Tibial artery (tissue), 4 donors: ENCODE measurements at regions not wholly inside any gene's neighbourhood (a gene's known extent, or its start where the extent isn't known, plus 50 kb on each side); places are given as distances from the start of the nearest gene placed in this dataset.

ENCODE experiments used
- DNase-seq, 2 donors: peaks; one replicate each; pipeline ENCODE4 v3.0.0-alpha.2; 2019
- H3K27ac ChIP-seq, 2 donors: fragments of 200-600 bp; sonication (generic) in 1 of 2; 1 replicate in 1 of 2; 2 replicates in 1 of 2; pipeline ENCODE4 v1.5.1; 2018 to 2019; ENCODE audit warnings: mild to moderate bottlenecking in 1 of 2
- H3K27me3 ChIP-seq, 2 donors: fragments of 200-600 bp; sonication (generic) in 1 of 2; one replicate each; pipeline versions ENCODE4 v1.5.1 to v1.6.0; 2016 to 2019
- H3K36me3 ChIP-seq, 3 donors: fragments of 200-600 bp; sonication (generic) in 2 of 3; one replicate each; pipeline ENCODE4 v1.5.1; 2016 to 2019; ENCODE audit warnings: mild to moderate bottlenecking in 2 of 3
- H3K4me1 ChIP-seq, 4 donors: fragments of 200-600 bp; sonication (generic) in 2 of 4; 1 replicate in 3 of 4; 2 replicates in 1 of 4; pipeline ENCODE4 v1.5.1; 2016 to 2019
- H3K4me3 ChIP-seq, 2 donors: fragments of 200-600 bp; sonication (generic) in 1 of 2; 1 replicate in 1 of 2; 2 replicates in 1 of 2; pipeline ENCODE4 v1.5.1; 2018 to 2019; ENCODE audit warnings: mild to moderate bottlenecking in 2 of 2
- H3K9me3 ChIP-seq, 3 donors: fragments of 200-600 bp; sonication (generic) in 1 of 3; one replicate each; pipeline ENCODE4 v1.5.1; 2016 to 2019
- CTCF ChIP-seq, 2 experiments: fragments of 200-600 bp in 1 of 2; fragments of 450-650 bp in 1 of 2; IDR thresholded peaks; one replicate each; pipeline ENCODE4 v1.5.1; 2017 to 2019; ENCODE audit warnings: antibody characterized with exemption in 2 of 2, mild to moderate bottlenecking in 1 of 2, moderate library complexity in 1 of 2
- intact Hi-C: fragments of 100-400 bp; cut with DNase I; formaldehyde crosslinking; loops from one replicate; pipeline ENCODE4 v1.15.0; 2023; ENCODE audit warnings: low total_unique reads

DNA sequence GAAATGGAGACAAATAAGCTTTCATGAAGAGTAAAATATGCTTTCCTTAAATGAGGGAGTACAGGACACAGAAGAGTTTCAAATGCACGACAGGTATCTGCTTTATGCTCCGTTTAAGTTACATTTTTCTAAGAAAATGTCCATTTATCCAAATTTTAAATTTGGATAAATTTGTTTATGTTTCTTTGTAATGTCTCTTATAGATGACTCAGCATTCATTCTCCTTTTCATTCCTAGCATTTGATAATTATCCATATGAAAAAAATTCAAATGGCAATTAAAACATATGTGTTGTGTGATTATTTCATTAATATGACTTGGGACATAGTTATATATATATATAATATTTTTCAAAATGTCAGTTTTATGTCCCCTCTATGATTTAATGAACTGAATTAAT is 1449.3 kb downstream of the SLITRK1 start:
- Histone ChIP-seq H3K27me3 (no peaks in the 10 kb centered on the region), H3K4me1 (no peaks in the 10 kb centered on the region), H3K36me3 (no peaks in the 10 kb centered on the region), H3K27ac (no peak overlapping the region), H3K4me3 (no peak overlapping the region), H3K9me3 (no peaks in the 10 kb centered on the region)
- intact Hi-C loops, result no loop called here
- DNase-seq, result no peak
- TF ChIP-seq CTCF (IDR thresholded peaks at IDR 0.05), result no peak

GRCh38 chr13:82412749-82413148 is 1469.5 kb downstream of the SLITRK1 start:
- intact Hi-C loops, result no loop called here
- H3K36me3 ChIP-seq, result no peaks in the 10 kb centered on the region
- H3K27ac ChIP-seq, result no peak overlapping the region
- DNase-seq, result no peak
- no peak for TF ChIP-seq CTCF (IDR thresholded peaks at IDR 0.05)
- no peaks in the 10 kb centered on the region for H3K4me1 ChIP-seq
- no peak overlapping the region for H3K4me3 ChIP-seq
- H3K9me3 ChIP-seq, result no peaks in the 10 kb centered on the region
- no peaks in the 10 kb centered on the region for H3K27me3 ChIP-seq

- no peak for TF ChIP-seq CTCF (IDR thresholded peaks at IDR 0.05)
- Histone ChIP-seq H3K27me3 (no peaks in the 10 kb centered on the region), H3K4me1 (no peaks in the 10 kb centered on the region), H3K4me3 (no peak overlapping the region), H3K36me3 (no peaks in the 10 kb centered on the region), H3K9me3 (no peaks in the 10 kb centered on the region), H3K27ac (no peak overlapping the region)
- DNase-seq, result no peak
- intact Hi-C loops, result no loop called here
Measured at GRCh38 chr13:82407321-82407720, 1475.0 kb downstream of the SLITRK1 start.

DNA sequence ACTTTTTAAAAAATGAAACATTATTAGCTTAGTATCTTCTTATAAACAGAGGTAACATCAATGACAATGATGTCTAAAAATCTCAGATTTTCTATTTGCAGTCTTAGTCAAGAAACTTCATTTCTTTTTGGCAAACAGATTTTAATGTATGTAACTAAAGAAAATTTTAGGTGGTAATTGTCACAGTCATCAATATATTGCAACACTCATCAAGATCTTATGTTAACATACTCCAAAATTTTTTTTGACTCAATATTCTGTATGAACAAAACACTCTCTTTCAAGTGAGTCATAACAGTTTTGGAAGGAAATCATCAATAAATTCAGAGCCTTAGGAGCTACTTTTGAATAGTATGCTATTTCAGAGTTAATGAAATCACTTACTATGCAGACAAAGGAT is 1507.6 kb downstream of the SLITRK1 start:
- H3K4me3 ChIP-seq, result no peak overlapping the region
- no peak overlapping the region for H3K27ac ChIP-seq
- intact Hi-C loops, result no loop called here
- no peak for DNase-seq
- no peak for TF ChIP-seq CTCF (IDR thresholded peaks at IDR 0.05)
- H3K27me3 ChIP-seq, result no peaks in the 10 kb centered on the region
- no peaks in the 10 kb centered on the region for H3K4me1 ChIP-seq
- no peaks in the 10 kb centered on the region for H3K9me3 ChIP-seq
- H3K36me3 ChIP-seq, result no peaks in the 10 kb centered on the region

- Histone ChIP-seq H3K9me3 (no peaks in the 10 kb centered on the region), H3K27ac (no peak overlapping the region), H3K27me3 (no peaks in the 10 kb centered on the region), H3K36me3 (no peaks in the 10 kb centered on the region), H3K4me1 (no peaks in the 10 kb centered on the region), H3K4me3 (no peak overlapping the region)
- no peak for DNase-seq
- intact Hi-C loops, result no loop called here
- TF ChIP-seq CTCF (IDR thresholded peaks at IDR 0.05), result no peak
Measured at GRCh38 chr13:82370316-82370715, 1512.0 kb downstream of the SLITRK1 start.

GRCh38 chr13:82364525-82364924 is 1517.7 kb downstream of the SLITRK1 start:
- no peak for TF ChIP-seq CTCF (IDR thresholded peaks at IDR 0.05)
- Histone ChIP-seq H3K27me3 (no peaks in the 10 kb centered on the region), H3K9me3 (no peaks in the 10 kb centered on the region), H3K27ac (no peak overlapping the region), H3K4me3 (no peak overlapping the region), H3K4me1 (no peaks in the 10 kb centered on the region), H3K36me3 (no peaks in the 10 kb centered on the region)
- no peak for DNase-seq
- intact Hi-C loops, result no loop called here
